HG03066 (cell line): ENCODE measurements at regions not wholly inside any gene's neighbourhood (a gene's known extent, or its start where the extent isn't known, plus 50 kb on each side); places are given as distances from the start of the nearest gene placed in this dataset.
"Not testable (repeated sequence)": the region's sequence is repeated elsewhere in the genome, so short reads cannot be mapped to it uniquely, and the experiment has no call there.

ENCODE experiments used
- ATAC-seq: cut with Tn5 transposase; IDR thresholded peaks from one replicate; pipeline ENCODE4 v1.9.1; 2021; ENCODE audit warnings: low read depth; ENCODE audit not compliant: unreplicated experiment

GRCh38 chr18:30713299-30713698 lies 329.2 kb downstream of the DSC3 start:
- no peak for ATAC-seq

GRCh38 chr18:30712383-30712782 lies 330.2 kb downstream of the DSC3 start:
- ATAC-seq: peak; percentile 87

- ATAC-seq: no peak
These were observed 332.9 kb downstream of the DSC3 start for GRCh38 chr18:30709595-30709994.

GRCh38 chr18:30705943-30706342 lies 336.6 kb downstream of the DSC3 start:
- ATAC-seq: no peak

GRCh38 chr18:30698571-30698970 lies 344.0 kb downstream of the DSC3 start:
- ATAC-seq: no peak

- ATAC-seq: no peak
These were observed 346.3 kb downstream of the DSC3 start for GRCh38 chr18:30696201-30696600.

DNA sequence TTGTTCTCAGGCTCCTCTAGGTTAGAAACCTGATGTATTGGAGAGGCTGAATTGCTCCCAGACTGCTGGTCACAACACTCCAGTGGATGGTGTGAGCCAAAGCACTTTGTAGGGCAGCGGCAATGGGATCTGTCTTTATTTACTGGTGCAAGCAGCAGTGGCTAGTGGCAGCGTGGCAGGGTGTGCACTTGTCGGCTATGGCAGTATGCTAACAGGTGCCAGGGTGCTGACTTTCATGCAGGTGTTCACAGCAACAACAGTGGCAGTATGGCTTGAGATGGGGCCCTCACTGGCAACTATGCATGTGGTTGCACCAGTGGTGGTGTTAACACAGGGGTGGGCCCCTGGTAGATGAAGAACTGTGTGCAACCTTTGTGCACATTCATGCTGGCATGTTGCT lies 347.8 kb downstream of the DSC3 start:
- no peak for ATAC-seq

DNA sequence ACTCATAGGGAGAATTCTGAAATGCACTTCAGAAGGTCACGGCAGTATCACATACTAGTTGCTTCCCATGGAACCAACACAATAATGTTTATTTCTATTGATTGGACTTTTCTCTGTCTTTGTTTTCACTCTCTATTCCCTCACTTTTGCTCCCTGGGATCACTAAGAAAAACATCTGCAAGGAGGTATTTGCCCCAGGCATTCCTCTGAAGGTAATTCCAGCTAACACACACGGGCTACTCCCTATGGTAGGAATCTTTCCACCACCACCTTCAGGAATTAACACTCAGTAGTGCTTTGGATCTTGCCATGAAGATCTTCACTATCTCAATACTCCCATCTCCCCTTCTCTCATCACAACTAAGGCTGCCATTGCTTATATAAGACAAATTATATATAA lies 353.3 kb downstream of the DSC3 start:
- ATAC-seq: no peak

DNA sequence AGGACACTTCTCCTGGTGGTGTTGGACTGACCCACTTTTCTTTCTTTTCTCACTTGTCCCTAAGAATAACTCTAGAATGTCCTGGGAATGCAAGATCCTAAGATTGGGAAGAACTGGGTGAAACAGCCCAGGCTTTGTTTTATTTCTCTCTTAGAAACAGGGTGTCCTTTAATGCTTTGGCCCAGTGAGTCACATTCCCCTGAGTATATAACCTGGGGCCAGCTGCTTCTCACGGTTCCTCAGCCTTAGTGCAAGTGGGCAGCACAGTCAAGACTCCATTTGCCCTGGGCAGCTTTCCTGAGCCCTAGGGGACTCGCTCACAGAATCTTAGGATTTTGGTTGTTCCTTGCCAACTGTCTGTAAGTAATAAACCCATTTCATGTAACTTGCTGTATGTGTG lies 355.0 kb downstream of the DSC3 start:
- no peak for ATAC-seq

DNA sequence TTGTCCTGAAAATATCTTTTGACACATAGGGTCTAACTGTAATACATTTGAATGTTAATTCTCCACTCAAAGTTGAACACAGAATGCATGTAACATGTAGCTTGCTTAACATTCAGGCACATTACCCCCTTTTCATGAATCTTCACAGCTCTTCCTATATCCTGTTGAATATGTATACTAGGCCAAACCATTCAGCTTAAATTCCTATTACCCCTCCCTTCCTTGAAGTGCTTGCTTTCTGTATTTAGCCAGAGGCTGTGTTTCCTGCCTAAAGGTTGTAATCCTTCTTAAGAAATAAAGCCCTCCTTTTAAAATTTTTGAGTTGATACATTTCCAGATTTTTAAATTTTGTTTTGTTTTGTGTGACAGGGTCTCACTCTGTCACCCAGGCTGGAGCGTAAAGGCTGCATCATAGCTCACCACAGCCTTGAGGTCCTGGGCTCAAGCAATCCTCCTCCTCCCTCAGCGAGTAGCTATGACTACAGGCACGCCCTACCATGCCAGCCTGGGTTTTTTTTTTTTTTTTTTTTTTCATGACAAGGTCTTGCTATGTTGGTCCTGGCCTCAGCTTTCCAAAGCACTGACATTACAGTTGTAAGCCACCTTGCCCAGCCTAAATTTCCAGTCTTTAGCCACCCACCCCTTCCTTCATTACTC lies 357.6 kb downstream of the DSC3 start:
- ATAC-seq: no peak

DNA sequence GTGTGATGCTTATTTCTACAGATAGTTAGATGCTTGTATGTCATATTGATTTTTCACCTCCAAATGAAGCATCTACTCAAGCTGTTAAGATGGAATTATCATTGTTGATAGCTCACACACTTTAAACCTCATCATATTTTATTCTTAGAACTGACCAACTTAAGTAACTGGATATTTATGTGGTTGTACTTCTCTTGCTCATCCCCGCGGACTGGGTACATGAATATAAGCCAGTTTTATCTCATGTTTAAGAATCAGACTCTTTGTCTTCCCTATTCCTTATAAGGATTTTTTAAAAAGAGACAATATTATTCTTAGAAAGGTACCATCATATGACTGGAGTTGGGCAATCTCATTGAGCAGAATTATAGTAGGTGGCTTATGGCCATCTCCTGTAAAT lies 358.7 kb downstream of the DSC3 start:
- ATAC-seq: no peak

DNA sequence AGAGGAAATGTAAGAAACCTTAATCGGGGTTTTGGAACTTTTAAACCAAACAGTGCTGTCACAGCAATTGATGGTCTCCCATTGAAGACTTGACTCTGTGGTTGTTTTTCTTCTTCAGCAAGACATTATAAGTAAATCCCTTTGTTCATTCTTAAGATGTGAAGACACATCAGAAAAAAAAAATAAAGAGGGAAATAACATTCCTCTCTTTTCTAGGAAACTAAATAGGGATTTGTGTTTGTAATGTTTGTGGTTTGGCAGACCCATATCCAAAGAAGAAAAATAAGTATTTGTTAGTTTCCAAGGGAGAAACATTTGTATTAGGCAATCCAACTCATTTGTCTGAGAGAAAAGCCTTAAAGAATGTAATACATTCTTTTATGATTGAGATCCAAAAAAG lies 359.9 kb downstream of the DSC3 start:
- ATAC-seq: no peak

DNA sequence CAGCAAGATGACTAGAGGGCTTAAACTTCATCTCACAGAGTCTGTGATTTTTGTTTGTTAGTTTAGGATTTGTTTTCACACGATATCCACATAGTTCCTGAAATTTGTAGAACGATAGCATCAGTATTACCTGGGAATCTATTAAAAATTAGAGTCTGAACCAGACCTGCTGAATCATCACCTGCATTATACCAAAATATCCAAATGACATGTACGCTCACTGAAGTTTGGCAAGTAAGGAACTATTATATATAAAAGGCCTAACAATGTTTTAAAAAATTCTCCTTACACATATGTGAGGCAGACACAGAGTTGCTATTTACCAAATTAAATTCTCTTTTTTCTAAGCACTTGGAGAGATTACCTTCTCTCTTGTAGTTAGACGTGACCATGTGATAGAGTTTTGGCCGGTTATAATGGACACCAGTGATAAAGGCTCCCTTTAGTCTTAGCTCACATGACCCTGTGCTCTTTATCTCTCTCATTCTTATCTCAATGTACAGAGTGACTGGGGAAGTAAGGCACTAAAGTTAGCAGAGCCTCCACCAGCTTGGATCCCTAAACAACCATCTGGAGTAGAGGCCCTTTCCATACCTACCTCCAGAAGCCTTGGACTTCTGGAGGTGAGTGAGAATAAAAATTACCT lies 363.1 kb downstream of the DSC3 start:
- ATAC-seq: no peak

- ATAC-seq: not testable (repeated sequence)
These were observed 364.7 kb downstream of the DSC3 start for GRCh38 chr18:30677813-30678212.

DNA sequence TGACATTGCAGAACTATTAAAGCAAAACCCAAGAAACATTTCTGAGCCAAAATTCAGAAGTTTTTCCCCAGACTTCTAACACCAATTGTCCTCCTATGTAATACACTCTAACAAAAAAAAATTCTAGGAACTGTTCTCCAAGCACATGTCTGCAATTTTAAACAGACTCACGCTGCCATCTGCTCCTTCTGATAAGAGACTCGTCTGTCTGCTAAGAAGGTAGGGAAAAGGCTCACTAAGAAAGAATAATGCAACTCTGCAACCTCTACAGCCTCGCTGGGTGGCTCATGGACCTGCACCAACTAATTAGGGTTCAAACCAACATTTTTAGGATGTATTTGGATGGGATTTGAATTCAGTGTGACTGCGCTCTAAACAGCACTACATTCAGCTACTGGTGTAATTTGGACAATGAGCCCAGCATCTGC lies 366.5 kb downstream of the DSC3 start:
- ATAC-seq: no peak

DNA sequence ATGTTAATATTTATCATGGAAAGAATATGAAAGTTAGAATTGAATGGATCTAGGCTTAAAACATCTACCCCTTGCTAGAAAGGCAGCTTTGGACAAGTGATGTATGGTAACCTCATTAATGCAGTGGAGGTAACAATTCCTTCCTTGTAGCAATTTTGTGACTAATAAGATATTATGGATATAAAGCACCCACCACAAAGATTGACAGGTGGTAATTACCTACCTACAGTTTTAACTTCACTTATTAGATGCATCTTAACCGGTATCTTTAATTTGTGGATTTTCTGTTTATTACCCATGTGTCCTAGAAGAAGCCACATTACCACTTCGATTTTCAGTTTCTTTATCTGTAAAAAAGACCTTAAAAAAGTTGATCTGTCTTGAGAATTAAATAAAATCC lies 367.0 kb downstream of the DSC3 start:
- no peak for ATAC-seq

DNA sequence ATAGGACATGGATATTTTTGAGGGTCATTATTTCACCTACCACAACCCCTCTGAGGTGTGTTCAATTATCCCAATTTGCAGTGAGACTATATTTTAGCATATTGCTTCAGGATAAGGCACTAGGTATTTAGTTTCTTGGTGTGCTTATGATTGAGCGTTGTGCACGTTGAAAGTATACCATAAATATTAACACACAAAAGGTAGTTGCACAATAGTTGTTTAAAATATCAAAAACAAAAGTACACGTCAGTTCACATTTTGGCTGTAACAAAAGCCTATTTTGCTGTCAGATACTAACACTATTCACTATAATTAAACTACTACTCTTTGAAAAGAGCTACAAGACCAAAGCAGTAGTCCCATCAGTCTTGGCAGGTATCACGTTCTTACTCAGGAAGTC lies 367.5 kb downstream of the DSC3 start:
- no peak for ATAC-seq

- no peak for ATAC-seq
These were observed 367.9 kb downstream of the DSC3 start for GRCh38 chr18:30674596-30674995.

GRCh38 chr18:30672439-30672838 lies 370.1 kb downstream of the DSC3 start:
- ATAC-seq: not testable (repeated sequence)

- ATAC-seq: no peak
These were observed 384.2 kb downstream of the DSC3 start for GRCh38 chr18:30658306-30658705.

DNA sequence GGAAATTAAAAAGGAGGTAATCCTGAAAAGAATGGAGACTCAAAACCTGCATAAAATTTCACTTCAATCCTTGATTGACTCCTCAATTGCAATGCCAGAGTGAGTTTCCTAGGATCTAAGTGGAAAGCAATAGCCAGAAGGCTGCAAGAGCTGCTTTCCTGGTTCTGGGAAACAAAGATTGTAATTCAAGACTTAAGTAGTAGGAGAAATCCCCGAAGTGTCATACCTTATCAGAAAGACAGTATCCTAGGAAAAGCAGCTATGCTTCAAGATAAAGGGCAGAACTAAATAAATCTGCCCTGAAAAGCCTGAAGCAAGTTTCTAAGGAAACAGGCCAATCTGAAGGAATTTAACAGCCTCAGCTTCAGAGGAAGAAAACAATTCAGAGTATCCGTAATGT lies 390.2 kb downstream of the DSC3 start:
- ATAC-seq: no peak

- no peak for ATAC-seq
These were observed 392.0 kb downstream of the DSC3 start for GRCh38 chr18:30650499-30650898.

GRCh38 chr18:30644158-30644557 lies 398.4 kb downstream of the DSC3 start:
- ATAC-seq: no peak
